H1 (cell line): ENCODE measurements at regions not wholly inside any gene's neighbourhood (a gene's known extent, or its start where the extent isn't known, plus 50 kb on each side); places are given as distances from the start of the nearest gene placed in this dataset.

Source experiments
- CBX5 ChIP-seq: fragments of 300-800, 300-1000 bp; sonication (generic); IDR thresholded peaks from 2 replicates; pipeline ENCODE4 v1.7.1; 2016; ENCODE audit warnings: antibody characterized with exemption, low read length, low read depth
- HDAC6 ChIP-seq: IDR thresholded peaks from one replicate; pipeline ENCODE4 v1.7.1; 2012; ENCODE audit warnings: low read depth, mild to moderate bottlenecking, inconsistent platforms, low read length, moderate library complexity
- MAX ChIP-seq: IDR thresholded peaks from 2 replicates; pipeline ENCODE4 v1.6.1; 2012; ENCODE audit warnings: inconsistent platforms
- POLR2AphosphoS5 ChIP-seq: IDR thresholded peaks from 2 replicates; pipeline ENCODE4 v1.6.1; 2011; ENCODE audit warnings: low read depth, low read length
- SIN3A ChIP-seq, 2 experiments: IDR thresholded peaks in 1 of 2; conservative IDR thresholded peaks in 1 of 2; 2 replicates each; pipeline ENCODE4 v1.6.1; 2011 to 2012; ENCODE audit warnings: low read length in 2 of 2, improper control_type of control experiment in 1 of 2, low read depth in 1 of 2, mild to moderate bottlenecking in 1 of 2
- SIRT6 ChIP-seq: IDR thresholded peaks from one replicate; pipeline ENCODE4 v1.7.1; 2012; ENCODE audit warnings: low read length, inconsistent platforms
- TCF12 ChIP-seq: IDR thresholded peaks from 2 replicates; pipeline ENCODE4 v1.6.1; 2011; ENCODE audit warnings: low read depth, mild to moderate bottlenecking, low read length

- TF ChIP-seq HDAC6 (no peak), SIN3A (conservative IDR thresholded peaks at IDR 0.05 in 1 of 2, IDR thresholded peaks at IDR 0.05 in 1 of 2; ENCODE audit: low read depth in 1 of 2, low read length in 2 of 2) (no peak), POLR2AphosphoS5 (no peak), MAX (no peak), SIRT6 (no peak), TCF12 (no peak), CBX5 (no peak)
Observed at GRCh38 chr5:120134944-120135343, 329.2 kb upstream of the PRR16 start (continued).
